GM19455 (cell line): ENCODE measurements at regions not wholly inside any gene's neighbourhood (a gene's known extent, or its start where the extent isn't known, plus 50 kb on each side); places are given as distances from the start of the nearest gene placed in this dataset.

Experiments
- ATAC-seq: cut with Tn5 transposase; IDR thresholded peaks from one replicate; pipeline ENCODE4 v1.9.1; 2021; ENCODE audit not compliant: unreplicated experiment

GRCh38 chr14:38904959-38905358, 198.1 kb downstream of the SEC23A start:
- no peak for ATAC-seq

- ATAC-seq: no peak
Measured at GRCh38 chr14:38901791-38902190, 201.2 kb downstream of the SEC23A start.

GRCh38 chr14:38900887-38901286, 202.1 kb downstream of the SEC23A start:
- no peak for ATAC-seq

GRCh38 chr14:38887696-38888095, 215.3 kb downstream of the SEC23A start:
- ATAC-seq: no peak

GRCh38 chr14:38884109-38884508, 218.9 kb downstream of the SEC23A start:
- no peak for ATAC-seq

- ATAC-seq: no peak
Measured at GRCh38 chr14:38883127-38883526, 219.9 kb downstream of the SEC23A start.

GRCh38 chr14:38882533-38882932, 220.5 kb downstream of the SEC23A start:
- no peak for ATAC-seq

GRCh38 chr14:38880643-38881524, 222.2 kb downstream of the SEC23A start:
- no peak for ATAC-seq

- no peak for ATAC-seq
Measured at GRCh38 chr14:38877744-38878388, 225.2 kb downstream of the SEC23A start.

GRCh38 chr14:38874721-38875120, 228.3 kb downstream of the SEC23A start:
- no peak for ATAC-seq

GRCh38 chr14:38873941-38874612, 229.0 kb downstream of the SEC23A start:
- ATAC-seq: no peak

- ATAC-seq: no peak
Measured at GRCh38 chr14:38870296-38870836, 232.7 kb downstream of the SEC23A start.

- ATAC-seq: no peak
Measured at GRCh38 chr14:38868399-38869290, 234.4 kb downstream of the SEC23A start.

- ATAC-seq: peak; percentile 87
Measured at GRCh38 chr14:38867561-38868150, 235.4 kb downstream of the SEC23A start.

- ATAC-seq: no peak
Measured at GRCh38 chr14:38866461-38866860, 236.6 kb downstream of the SEC23A start.

- no peak for ATAC-seq
Measured at GRCh38 chr14:38862366-38862765, 240.7 kb downstream of the SEC23A start.

GRCh38 chr14:38860530-38860929, 242.5 kb downstream of the SEC23A start:
- no peak for ATAC-seq

GRCh38 chr14:38856798-38857197, 246.2 kb downstream of the SEC23A start:
- ATAC-seq: no peak

- no peak for ATAC-seq
Measured at GRCh38 chr14:38855513-38855912, 247.5 kb downstream of the SEC23A start.

- ATAC-seq: no peak
Measured at GRCh38 chr14:38851111-38851510, 251.9 kb downstream of the SEC23A start.
